WTC11 (cell line): ENCODE measurements at regions not wholly inside any gene's neighbourhood (a gene's known extent, or its start where the extent isn't known, plus 50 kb on each side); places are given as distances from the start of the nearest gene placed in this dataset.

Source experiments
- ETV6 ChIP-seq: sonication (generic); formaldehyde crosslinking; IDR thresholded peaks from 2 replicates; pipeline ENCODE4 v1.8.1; 2022; ENCODE audit warnings: mild to moderate bottlenecking, missing genetic modification reagents
- FOXK1 ChIP-seq: sonication (generic); formaldehyde crosslinking; IDR thresholded peaks from 2 replicates; pipeline ENCODE4 v1.8.0; 2022; ENCODE audit warnings: mild to moderate bottlenecking, moderate library complexity, missing genetic modification reagents
- RELA ChIP-seq: sonication (generic); formaldehyde crosslinking; IDR thresholded peaks from 2 replicates; pipeline ENCODE4 v1.8.1; 2022; ENCODE audit warnings: missing genetic modification reagents, mild to moderate bottlenecking, borderline replicate concordance
- TF ChIP-seq, protein P1 (sequence below): sonication (generic); formaldehyde crosslinking; IDR thresholded peaks from 2 replicates; pipeline ENCODE4 v1.8.0; 2022; ENCODE audit warnings: mild to moderate bottlenecking, missing genetic modification reagents
- TF ChIP-seq, protein P2 (sequence below): fragments of 200-600 bp; IDR thresholded peaks from 2 replicates; pipeline ENCODE4 v1.8.0; 2022; ENCODE audit warnings: antibody characterized with exemption
- TF ChIP-seq, protein P3 (sequence below): sonication (generic); formaldehyde crosslinking; IDR thresholded peaks from 2 replicates; pipeline ENCODE4 v1.8.0; 2023; ENCODE audit warnings: missing genetic modification reagents
- TF ChIP-seq, protein P4 (sequence below): sonication (generic); formaldehyde crosslinking; IDR thresholded peaks from 2 replicates; pipeline ENCODE4 v1.8.0; 2022; ENCODE audit warnings: mild to moderate bottlenecking, missing genetic modification reagents
- TF ChIP-seq, protein P5 (sequence below): sonication (generic); formaldehyde crosslinking; IDR thresholded peaks from 2 replicates; pipeline ENCODE4 v1.8.1; 2023; ENCODE audit warnings: mild to moderate bottlenecking, missing genetic modification reagents

DNA sequence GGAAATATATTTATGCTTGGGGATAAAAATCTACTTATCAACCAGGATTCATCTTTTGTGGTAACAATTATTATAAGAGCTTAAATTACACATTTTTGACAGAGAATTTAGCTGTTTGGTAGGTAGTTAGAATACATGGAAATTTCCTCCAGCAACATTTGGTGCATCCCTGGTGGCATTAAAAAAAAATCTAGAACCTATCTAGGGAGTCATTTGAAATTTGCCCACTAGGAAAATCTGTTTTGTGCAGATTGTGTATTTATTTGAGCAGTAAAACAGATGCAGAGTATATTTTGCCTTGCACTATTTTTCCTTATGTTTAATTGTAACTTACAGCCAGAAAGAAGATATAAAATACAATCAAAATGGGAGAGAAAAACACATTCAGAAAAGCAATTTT, 208.4 kb upstream of the LRP1B start:
- TF ChIP-seq, protein P1, sequence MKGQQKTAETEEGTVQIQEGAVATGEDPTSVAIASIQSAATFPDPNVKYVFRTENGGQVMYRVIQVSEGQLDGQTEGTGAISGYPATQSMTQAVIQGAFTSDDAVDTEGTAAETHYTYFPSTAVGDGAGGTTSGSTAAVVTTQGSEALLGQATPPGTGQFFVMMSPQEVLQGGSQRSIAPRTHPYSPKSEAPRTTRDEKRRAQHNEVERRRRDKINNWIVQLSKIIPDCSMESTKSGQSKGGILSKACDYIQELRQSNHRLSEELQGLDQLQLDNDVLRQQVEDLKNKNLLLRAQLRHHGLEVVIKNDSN (CRISPR knock-in tag), result no peak
- TF ChIP-seq, protein P2, sequence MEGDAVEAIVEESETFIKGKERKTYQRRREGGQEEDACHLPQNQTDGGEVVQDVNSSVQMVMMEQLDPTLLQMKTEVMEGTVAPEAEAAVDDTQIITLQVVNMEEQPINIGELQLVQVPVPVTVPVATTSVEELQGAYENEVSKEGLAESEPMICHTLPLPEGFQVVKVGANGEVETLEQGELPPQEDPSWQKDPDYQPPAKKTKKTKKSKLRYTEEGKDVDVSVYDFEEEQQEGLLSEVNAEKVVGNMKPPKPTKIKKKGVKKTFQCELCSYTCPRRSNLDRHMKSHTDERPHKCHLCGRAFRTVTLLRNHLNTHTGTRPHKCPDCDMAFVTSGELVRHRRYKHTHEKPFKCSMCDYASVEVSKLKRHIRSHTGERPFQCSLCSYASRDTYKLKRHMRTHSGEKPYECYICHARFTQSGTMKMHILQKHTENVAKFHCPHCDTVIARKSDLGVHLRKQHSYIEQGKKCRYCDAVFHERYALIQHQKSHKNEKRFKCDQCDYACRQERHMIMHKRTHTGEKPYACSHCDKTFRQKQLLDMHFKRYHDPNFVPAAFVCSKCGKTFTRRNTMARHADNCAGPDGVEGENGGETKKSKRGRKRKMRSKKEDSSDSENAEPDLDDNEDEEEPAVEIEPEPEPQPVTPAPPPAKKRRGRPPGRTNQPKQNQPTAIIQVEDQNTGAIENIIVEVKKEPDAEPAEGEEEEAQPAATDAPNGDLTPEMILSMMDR, result no peak
- TF ChIP-seq, protein P3, sequence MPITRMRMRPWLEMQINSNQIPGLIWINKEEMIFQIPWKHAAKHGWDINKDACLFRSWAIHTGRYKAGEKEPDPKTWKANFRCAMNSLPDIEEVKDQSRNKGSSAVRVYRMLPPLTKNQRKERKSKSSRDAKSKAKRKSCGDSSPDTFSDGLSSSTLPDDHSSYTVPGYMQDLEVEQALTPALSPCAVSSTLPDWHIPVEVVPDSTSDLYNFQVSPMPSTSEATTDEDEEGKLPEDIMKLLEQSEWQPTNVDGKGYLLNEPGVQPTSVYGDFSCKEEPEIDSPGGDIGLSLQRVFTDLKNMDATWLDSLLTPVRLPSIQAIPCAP, result no peak
- TF ChIP-seq FOXK1 (no peak), ETV6 (CRISPR knock-in tag) (no peak), RELA (CRISPR knock-in tag) (no peak)
- TF ChIP-seq, protein P4, sequence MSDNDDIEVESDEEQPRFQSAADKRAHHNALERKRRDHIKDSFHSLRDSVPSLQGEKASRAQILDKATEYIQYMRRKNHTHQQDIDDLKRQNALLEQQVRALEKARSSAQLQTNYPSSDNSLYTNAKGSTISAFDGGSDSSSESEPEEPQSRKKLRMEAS (CRISPR knock-in tag), result no peak
- TF ChIP-seq, protein P5, sequence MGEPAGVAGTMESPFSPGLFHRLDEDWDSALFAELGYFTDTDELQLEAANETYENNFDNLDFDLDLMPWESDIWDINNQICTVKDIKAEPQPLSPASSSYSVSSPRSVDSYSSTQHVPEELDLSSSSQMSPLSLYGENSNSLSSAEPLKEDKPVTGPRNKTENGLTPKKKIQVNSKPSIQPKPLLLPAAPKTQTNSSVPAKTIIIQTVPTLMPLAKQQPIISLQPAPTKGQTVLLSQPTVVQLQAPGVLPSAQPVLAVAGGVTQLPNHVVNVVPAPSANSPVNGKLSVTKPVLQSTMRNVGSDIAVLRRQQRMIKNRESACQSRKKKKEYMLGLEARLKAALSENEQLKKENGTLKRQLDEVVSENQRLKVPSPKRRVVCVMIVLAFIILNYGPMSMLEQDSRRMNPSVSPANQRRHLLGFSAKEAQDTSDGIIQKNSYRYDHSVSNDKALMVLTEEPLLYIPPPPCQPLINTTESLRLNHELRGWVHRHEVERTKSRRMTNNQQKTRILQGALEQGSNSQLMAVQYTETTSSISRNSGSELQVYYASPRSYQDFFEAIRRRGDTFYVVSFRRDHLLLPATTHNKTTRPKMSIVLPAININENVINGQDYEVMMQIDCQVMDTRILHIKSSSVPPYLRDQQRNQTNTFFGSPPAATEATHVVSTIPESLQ (CRISPR knock-in tag), result no peak
